Middle frontal gyrus (tissue), 1 donor: ENCODE measurements at regions not wholly inside any gene's neighbourhood (a gene's known extent, or its start where the extent isn't known, plus 50 kb on each side); places are given as distances from the start of the nearest gene placed in this dataset.
"Not testable (repeated sequence)": the region's sequence is repeated elsewhere in the genome, so short reads cannot be mapped to it uniquely, and the experiment has no call there.

Experiments used
- DNase-seq: peaks from one replicate; pipeline ENCODE4 v3.0.0-alpha.2; 2015; ENCODE audit warnings: low spot score; ENCODE audit errors: extremely low spot score

DNA sequence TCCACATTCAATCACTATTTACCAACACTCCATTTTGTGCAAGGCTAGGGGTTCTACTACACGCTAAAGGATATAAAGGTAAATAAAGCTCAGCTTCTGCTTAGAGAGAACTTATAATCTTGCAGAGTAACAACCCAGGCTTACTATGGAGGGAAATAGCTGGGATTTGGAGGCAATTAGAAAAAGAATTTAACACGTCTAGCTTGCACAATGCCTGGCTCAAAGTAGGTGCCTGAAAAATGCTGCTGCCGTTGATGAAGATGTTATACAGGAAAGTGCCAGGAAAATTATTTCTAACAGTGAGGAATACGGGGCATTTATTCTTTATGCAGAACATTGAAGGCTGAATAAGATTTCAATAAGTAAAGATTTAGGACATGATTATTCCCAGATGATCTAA is 214.2 kb downstream of the KITLG start:
- DNase-seq: no peak

DNA sequence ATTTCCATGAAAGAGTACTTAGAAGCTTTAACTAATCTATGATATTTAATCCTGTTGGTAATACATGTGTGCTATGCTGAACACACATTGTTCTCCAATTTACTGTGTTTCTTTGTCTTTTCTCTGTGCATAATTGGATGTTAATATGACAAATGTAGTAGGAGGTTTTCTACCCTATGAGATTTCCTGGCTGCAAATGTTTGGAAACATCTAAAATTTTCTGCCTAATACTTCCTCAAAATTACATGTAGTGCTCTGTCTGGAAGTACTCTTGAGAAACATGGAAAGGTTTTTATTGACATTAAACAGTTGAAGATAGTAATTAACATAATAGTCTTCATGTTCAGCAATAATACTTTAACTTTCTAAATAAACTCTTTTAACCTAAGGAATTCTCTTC is 213.0 kb downstream of the KITLG start:
- no peak for DNase-seq

DNA sequence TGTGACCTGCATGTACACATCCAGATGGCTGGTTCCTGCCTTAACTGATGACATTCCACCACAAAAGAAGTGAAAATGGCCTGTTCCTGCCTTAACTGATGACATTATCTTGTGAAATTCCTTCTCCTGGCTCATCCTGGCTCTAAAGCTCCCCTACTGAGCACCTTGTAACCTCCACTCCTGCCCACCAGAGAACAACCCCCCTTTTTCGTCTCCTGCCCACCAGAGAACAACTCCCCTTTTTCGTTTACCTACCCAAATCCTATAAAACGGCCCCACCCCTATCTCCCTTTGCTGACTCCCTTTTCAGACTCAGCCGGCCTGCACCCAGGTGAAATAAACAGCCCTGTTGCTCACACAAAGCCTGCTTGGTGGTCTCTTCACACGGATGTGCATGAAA is 212.2 kb downstream of the KITLG start:
- not testable (repeated sequence) for DNase-seq

- no peak for DNase-seq
Observed at GRCh38 chr12:88371416-88372183, 208.7 kb downstream of the KITLG start.

DNA sequence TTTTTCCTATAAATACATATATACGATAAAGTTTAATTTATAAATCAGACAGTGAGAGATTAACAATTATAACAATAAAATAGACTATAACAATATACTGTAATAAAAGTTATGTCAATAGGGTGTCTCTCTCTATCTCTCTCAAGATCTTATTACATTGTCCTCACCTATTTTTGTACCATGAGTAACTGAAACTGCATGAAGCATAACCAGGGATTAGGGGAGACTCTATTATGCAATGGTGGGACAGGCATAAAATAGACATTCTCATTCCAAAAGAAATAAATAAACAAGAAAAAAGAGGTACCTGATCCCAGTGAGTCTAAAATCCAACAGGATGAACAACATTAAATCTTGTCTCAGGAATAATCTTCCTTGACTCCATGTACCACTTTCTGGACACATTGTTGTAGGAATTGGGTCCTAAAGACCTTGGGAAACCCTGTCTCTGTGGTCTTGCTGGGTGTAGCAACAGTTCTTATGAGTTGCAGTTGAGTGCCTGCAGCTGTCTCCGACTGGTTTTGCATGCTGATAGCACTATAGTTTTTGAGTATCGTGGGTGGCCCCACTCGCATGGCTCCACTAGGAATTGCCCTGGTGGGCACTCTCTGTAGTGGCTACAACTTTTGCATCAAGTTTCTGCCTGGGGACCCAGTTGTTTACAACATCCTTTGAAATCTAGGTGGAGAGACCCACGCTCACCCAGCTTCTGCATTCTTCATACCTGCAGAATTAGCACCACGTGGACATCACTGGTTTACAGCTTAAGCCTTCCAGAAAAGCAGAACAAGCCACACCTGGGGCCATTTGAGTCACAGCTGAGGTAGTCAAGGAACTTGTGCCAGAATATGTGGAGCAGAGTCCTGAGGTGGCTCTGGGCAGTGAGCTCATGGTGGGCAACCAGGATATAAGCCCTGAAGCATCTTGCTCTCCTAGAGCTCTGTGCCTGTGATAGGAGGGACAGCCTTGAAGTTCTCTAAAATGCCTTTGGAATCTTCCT is 204.7 kb downstream of the KITLG start:
- DNase-seq: no peak

DNA sequence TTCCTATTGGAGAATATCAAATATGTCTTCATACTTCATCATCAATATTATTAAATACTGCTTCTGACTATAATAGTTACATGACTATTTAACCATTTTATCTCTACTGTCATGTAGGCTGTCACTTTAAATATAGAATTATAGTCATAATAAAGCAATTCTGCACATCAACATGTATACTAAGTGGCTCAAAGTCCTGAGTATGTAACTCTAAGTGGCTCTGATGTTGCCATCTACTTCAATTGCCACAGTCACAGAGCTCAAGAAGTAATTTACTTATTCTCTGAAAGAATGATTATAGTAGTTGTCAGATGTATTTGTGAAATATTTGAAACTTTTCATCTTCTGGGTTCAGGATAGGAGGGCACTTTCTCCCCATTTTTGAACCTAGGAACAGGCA is 202.3 kb downstream of the KITLG start:
- DNase-seq: no peak

DNA sequence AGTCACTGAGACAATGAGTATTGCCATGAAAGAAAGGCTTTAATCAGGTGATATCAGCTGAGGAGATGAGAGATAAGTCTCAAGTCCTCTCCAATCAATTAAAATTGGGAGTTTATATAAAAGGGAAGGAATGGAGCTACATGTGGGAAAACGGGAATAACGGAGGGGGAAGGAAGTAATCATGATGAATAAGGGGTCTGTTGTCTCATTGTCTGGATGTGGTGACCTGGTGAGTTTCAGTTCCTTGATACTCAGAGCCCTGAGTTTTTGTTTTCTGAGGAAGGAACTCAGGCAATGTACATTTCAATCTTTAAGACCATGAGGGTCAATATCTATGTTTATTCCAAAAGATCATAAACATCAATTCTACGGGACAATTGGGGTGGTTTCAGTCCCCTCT is 198.8 kb downstream of the KITLG start:
- DNase-seq: no peak

- DNase-seq: no peak
Observed at GRCh38 chr12:88383405-88383804, 196.9 kb downstream of the KITLG start.

GRCh38 chr12:88388566-88389540 is 191.4 kb downstream of the KITLG start:
- DNase-seq: no peak

GRCh38 chr12:88390811-88391210 is 189.5 kb downstream of the KITLG start:
- DNase-seq: no peak

GRCh38 chr12:88391556-88391955 is 188.7 kb downstream of the KITLG start:
- DNase-seq: no peak

GRCh38 chr12:88393017-88393767 is 187.1 kb downstream of the KITLG start:
- DNase-seq: no peak

DNA sequence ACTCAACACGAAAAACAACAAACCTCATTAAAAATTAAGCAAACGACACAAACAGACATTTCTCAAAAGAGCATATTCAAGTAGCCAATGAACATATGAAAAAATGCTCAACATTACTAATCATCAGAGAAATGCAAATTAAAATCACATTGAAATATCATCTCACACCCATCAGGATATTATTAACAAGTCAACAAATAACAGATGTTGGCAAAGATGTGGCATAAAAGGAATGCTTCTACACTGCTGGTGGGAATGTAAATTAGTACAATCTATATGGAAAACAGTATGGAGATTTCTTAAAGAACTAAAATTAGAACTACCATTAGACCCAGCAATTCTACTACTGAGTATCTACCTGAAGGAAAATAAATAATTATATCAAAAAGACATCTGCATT is 182.2 kb downstream of the KITLG start:
- no peak for DNase-seq

DNA sequence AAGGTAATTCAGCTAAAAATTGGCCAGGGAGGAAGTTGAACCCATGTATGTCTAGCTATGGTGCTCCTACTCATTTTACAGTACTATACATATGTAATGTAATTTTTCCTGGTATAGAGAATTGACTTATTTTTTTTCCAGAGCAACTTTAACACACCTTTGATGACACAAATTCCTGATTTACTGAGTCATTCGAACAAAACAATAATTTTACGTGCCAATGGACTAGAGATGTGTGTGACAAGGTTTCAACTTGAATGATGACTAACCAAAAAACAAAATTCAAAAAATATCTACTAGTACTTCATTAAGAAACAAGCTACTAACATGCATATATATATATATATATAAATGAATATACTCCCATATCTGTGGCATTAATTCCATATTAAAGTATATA is 180.5 kb downstream of the KITLG start:
- DNase-seq: no peak

- no peak for DNase-seq
Observed at GRCh38 chr12:88400302-88400701, 180.0 kb downstream of the KITLG start.

- DNase-seq: no peak
Observed at GRCh38 chr12:88401155-88401554, 179.1 kb downstream of the KITLG start.

- no peak for DNase-seq
Observed at GRCh38 chr12:88406905-88407304, 173.4 kb downstream of the KITLG start.

DNA sequence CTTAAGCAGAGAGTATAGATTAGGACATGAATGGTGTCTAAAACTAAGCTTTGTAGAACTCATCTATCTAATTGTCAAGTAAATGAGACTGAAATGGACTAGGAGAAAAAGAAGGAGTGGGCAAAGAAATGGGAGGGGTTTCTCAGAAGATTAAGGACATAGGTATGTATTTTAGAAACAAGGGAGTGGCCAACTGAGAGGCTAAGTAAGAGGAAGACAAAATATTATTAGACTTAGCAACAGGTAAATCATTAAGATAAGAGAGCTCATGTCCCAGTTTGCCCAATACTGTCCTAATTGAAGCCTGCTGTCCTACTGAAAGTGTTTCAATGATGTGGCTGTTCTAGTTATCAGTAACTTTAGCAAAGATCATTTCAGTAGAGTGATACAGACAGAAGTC is 171.4 kb downstream of the KITLG start:
- DNase-seq: no peak

DNA sequence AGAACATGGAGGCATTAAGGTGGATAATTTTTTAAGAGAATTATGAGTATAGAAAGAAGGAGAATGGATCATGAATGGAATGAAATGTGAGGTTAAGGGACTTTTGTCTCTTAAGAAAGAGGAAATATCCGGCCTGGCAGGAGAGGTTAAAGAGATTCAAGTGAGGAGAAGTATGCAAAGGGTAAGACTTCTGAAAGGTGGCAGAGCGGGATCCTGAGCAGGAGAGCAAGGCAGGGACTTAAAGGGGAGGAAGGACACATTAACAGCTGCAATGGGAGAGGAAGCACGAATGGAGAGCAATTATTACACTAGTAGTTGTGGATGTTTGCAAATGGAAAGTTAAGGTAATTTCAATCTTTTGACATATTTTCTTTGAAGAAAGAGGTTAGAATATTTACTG is 171.0 kb downstream of the KITLG start:
- DNase-seq: no peak

GRCh38 chr12:88411689-88412088 is 168.6 kb downstream of the KITLG start:
- DNase-seq: no peak

- DNase-seq: no peak
Observed at GRCh38 chr12:88413646-88414045, 166.6 kb downstream of the KITLG start.
